Panc1 (cell line): ENCODE measurements at regions not wholly inside any gene's neighbourhood (a gene's known extent, or its start where the extent isn't known, plus 50 kb on each side); places are given as distances from the start of the nearest gene placed in this dataset.

Experiments
- CTCF ChIP-seq: fragments of 450-650 bp; IDR thresholded peaks from 2 replicates; pipeline ENCODE4 v1.5.1; 2017; ENCODE audit warnings: mild to moderate bottlenecking
- POLR2AphosphoS5 ChIP-seq: IDR thresholded peaks from 2 replicates; pipeline ENCODE4 v1.6.1; 2012; ENCODE audit warnings: mild to moderate bottlenecking, low read depth, low read length, moderate library complexity
- REST ChIP-seq, 2 experiments: IDR thresholded peaks; 2 replicates each; pipeline ENCODE4 v1.6.1; 2011 to 2012; ENCODE audit warnings: low read depth in 2 of 2, control low read depth in 1 of 2, low read length in 1 of 2, mild to moderate bottlenecking in 1 of 2, moderate library complexity in 1 of 2; ENCODE audit not compliant: insufficient read depth in 1 of 2

- no peak for TF ChIP-seq CTCF
- TF ChIP-seq POLR2AphosphoS5 = no peak
- TF ChIP-seq REST (IDR thresholded peaks at IDR 0.05; ENCODE audit: insufficient read depth in 1 of 2, low read depth in 2 of 2, low read length in 1 of 2) = no peak
Measured at GRCh38 chr2:434625-435024, 146.7 kb upstream of the ALKAL2 start.
